ENCODE measurements at regions not wholly inside any gene's neighbourhood (a gene's known extent, or its start where the extent isn't known, plus 50 kb on each side); places are given as distances from the start of the nearest gene placed in this dataset.

DNA sequence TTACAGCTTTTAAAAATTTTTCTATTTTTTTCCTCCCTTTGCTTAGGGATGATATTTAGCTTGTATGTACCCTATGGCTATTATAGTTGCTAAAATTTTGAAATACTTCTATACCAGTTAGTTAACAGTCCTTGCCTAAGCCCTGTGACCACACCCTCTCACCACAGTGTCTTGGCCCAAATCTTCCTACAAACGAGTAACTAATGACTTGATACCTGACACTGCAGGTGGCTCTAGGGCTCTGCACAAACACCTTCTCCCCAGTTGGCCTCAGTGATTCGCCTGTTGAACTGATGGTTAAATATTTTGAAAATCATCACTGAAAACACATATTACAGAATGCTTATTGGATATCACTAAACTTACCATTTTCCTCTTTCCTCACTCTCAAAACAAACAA is 449.6 kb upstream of the CHD1 start:
- H3K9ac ChIP-seq = no peak overlapping the region
- H3K36me3 ChIP-seq (ENCODE audit: control insufficient read depth, insufficient read depth, low read length) = no peaks in the 10 kb centered on the region
- no peaks in the 10 kb centered on the region for H3K79me2 ChIP-seq
- H3K27ac ChIP-seq = no peak overlapping the region
- no peak overlapping the region for H3K4me3 ChIP-seq (ENCODE audit: low read depth, low read length)
- no peak overlapping the region for H3K4me2 ChIP-seq (ENCODE audit: low read length)
- TF ChIP-seq, protein P1, sequence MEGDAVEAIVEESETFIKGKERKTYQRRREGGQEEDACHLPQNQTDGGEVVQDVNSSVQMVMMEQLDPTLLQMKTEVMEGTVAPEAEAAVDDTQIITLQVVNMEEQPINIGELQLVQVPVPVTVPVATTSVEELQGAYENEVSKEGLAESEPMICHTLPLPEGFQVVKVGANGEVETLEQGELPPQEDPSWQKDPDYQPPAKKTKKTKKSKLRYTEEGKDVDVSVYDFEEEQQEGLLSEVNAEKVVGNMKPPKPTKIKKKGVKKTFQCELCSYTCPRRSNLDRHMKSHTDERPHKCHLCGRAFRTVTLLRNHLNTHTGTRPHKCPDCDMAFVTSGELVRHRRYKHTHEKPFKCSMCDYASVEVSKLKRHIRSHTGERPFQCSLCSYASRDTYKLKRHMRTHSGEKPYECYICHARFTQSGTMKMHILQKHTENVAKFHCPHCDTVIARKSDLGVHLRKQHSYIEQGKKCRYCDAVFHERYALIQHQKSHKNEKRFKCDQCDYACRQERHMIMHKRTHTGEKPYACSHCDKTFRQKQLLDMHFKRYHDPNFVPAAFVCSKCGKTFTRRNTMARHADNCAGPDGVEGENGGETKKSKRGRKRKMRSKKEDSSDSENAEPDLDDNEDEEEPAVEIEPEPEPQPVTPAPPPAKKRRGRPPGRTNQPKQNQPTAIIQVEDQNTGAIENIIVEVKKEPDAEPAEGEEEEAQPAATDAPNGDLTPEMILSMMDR (IDR thresholded peaks at IDR 0.05) = no peak
- no peak overlapping the region for H2AFZ ChIP-seq
- no peaks in the 10 kb centered on the region for H3K4me1 ChIP-seq
- no peaks in the 10 kb centered on the region for H3K27me3 ChIP-seq (ENCODE audit: control insufficient read depth, insufficient read depth, low read length)
- no peaks in the 10 kb centered on the region for H3K9me3 ChIP-seq (ENCODE audit: control insufficient read depth, low read length)

DNA sequence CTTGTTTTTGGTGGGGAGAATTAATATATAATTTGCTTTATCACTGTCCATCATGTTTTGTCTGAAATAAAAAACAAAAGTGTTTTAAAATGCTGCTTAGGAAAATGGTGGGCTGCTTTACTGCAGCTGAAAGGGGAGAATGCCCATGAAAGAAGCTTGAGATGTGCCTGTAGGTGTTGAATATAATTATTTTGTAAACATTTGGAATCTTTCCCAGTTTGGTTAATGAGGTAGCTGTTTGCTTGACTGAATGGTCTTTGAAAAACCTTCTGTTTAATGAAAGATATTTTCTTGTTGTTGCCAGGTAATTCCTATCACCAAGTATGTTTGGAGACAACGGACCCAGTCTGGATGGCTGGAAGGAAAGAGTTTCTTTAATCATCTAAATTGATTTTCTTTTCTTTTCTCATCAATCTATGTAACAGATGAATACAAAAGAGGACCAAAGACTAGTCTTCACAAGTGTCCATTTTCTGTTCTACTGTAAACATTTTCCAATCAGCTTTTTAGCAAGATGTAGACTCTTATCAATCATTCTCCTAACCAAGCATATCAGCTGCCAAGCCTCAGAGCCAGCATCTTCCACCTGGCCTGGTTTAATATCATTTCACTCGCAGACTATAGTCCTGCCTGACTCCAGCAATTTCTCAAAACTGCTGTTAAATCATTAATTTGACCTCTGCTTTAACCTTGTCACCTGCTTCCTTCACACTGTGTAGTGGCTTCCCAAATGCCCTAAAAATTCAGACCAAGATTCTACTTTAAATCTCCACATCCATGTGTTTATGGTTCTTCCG is 441.2 kb upstream of the CHD1 start:
- TF ChIP-seq, protein P1 (IDR thresholded peaks at IDR 0.05) = no peak
- no peak overlapping the region for H3K9ac ChIP-seq

DNA sequence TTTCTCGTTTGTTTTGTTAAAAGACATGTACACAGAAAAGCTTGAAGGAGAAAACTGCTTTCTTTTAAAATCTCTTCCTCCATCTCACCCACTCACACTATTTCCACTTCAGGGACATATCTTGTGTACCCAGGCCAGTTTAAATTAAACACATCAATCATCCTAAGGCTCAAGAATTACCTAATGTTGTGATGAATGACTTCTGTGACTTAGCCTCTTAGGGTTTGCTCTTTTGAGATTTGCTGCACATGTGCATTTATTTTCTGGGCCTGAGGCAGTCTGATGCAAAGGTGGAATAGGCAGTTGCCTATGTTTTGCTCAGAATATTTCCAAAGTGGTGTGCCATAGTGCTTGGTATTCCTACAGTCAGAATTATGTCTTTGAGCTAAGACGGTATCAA is 439.9 kb upstream of the CHD1 start:
- H3K4me2 ChIP-seq (ENCODE audit: low read length) = no peak overlapping the region

More for the DNA sequence above, 441.2 kb upstream of the CHD1 start:
- Histone ChIP-seq H3K4me2 (ENCODE audit: low read length) (no peak overlapping the region), H3K4me1 (no peaks in the 10 kb centered on the region), H3K4me3 (ENCODE audit: low read depth, low read length) (no peak overlapping the region), H3K79me2 (no peaks in the 10 kb centered on the region), H3K36me3 (ENCODE audit: control insufficient read depth, insufficient read depth, low read length) (no peaks in the 10 kb centered on the region), H3K27me3 (ENCODE audit: control insufficient read depth, insufficient read depth, low read length) (no peaks in the 10 kb centered on the region), H2AFZ (no peak overlapping the region), H3K9me3 (ENCODE audit: control insufficient read depth, low read length) (no peaks in the 10 kb centered on the region), H3K27ac (no peak overlapping the region)

DNA sequence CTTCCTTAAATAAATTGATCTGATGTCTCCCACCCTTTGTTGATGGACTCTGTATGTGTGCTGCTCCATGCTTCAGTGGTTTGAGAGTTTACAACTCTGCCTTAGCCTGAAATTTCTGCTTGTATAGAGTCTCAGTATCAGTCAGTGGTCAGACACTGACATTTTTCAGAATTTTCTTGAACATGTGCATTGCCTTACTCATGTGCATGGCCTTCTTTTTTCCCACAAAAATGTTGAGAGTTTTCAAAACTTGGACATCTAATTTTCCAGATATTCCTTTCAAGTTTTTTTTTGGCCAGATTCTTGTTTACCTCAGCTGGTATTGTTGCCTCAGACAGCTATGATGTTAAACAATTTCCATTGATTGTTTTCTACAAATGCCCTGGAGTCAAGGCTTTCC is 427.1 kb upstream of the CHD1 start:
- Histone ChIP-seq H3K9ac (no peak overlapping the region), H3K4me3 (ENCODE audit: low read depth, low read length) (no peak overlapping the region), H3K9me3 (ENCODE audit: control insufficient read depth, low read length) (no peaks in the 10 kb centered on the region), H3K4me1 (no peaks in the 10 kb centered on the region), H3K27ac (no peak overlapping the region), H3K36me3 (ENCODE audit: control insufficient read depth, insufficient read depth, low read length) (no peaks in the 10 kb centered on the region), H2AFZ (no peak overlapping the region), H3K27me3 (ENCODE audit: control insufficient read depth, insufficient read depth, low read length) (no peaks in the 10 kb centered on the region), H3K79me2 (no peaks in the 10 kb centered on the region), H3K4me2 (ENCODE audit: low read length) (no peak overlapping the region)
- TF ChIP-seq, protein P1 (IDR thresholded peaks at IDR 0.05) = no peak

More for the DNA sequence above, 439.9 kb upstream of the CHD1 start:
- Histone ChIP-seq H3K4me3 (ENCODE audit: low read depth, low read length) (no peak overlapping the region), H3K9me3 (ENCODE audit: control insufficient read depth, low read length) (no peaks in the 10 kb centered on the region), H3K36me3 (ENCODE audit: control insufficient read depth, insufficient read depth, low read length) (no peaks in the 10 kb centered on the region), H3K9ac (no peak overlapping the region), H2AFZ (no peak overlapping the region), H3K27me3 (ENCODE audit: control insufficient read depth, insufficient read depth, low read length) (no peaks in the 10 kb centered on the region), H3K79me2 (no peaks in the 10 kb centered on the region), H3K27ac (no peak overlapping the region), H3K4me1 (no peaks in the 10 kb centered on the region)
- TF ChIP-seq, protein P1 (IDR thresholded peaks at IDR 0.05) = no peak

DNA sequence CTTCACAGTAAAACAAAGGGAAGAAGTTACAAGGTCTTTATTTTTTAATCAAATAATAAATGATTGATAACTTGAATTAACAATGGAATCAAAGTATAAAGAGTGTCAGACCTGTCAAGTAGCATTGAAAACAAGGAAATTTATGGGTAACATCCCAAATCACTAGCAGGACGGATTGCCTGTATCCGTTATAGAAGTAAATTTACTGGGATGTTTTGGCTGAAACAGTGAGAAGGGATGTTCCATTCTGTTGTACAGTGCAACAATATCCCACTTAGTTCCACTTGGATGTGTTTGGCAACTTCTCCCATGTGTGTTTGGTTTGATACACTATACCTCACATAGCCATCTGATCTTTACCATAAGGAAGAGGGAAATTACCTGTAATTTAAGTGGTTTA is 421.0 kb upstream of the CHD1 start:
- no peaks in the 10 kb centered on the region for H3K79me2 ChIP-seq
- H2AFZ ChIP-seq = no peak overlapping the region
- TF ChIP-seq, protein P1 (IDR thresholded peaks at IDR 0.05) = no peak
- H3K4me2 ChIP-seq (ENCODE audit: low read length) = no peak overlapping the region
- no peaks in the 10 kb centered on the region for H3K27me3 ChIP-seq (ENCODE audit: control insufficient read depth, insufficient read depth, low read length)
- H3K9me3 ChIP-seq (ENCODE audit: control insufficient read depth, low read length) = peaks cover 4% of the 10 kb centered on the region
- no peak overlapping the region for H3K9ac ChIP-seq
- H3K27ac ChIP-seq = no peak overlapping the region
- H3K36me3 ChIP-seq (ENCODE audit: control insufficient read depth, insufficient read depth, low read length) = no peaks in the 10 kb centered on the region
- no peaks in the 10 kb centered on the region for H3K4me1 ChIP-seq
- H3K4me3 ChIP-seq (ENCODE audit: low read depth, low read length) = no peak overlapping the region
